Skeletal muscle cell (primary cell): ENCODE measurements at regions not wholly inside any gene's neighbourhood (a gene's known extent, or its start where the extent isn't known, plus 50 kb on each side); places are given as distances from the start of the nearest gene placed in this dataset.
"Not testable (repeated sequence)": the region's sequence is repeated elsewhere in the genome, so short reads cannot be mapped to it uniquely, and the experiment has no call there.

Source experiments
- DNase-seq: peaks from one replicate; pipeline ENCODE4 v3.0.0-alpha.2; 2010; ENCODE audit warnings: low read depth
- H3K4me3 ChIP-seq: 2 replicates; pipeline ENCODE4 v1.5.1; 2011; ENCODE audit warnings: low read depth, mild to moderate bottlenecking, control low read depth, low read length, moderate library complexity

GRCh38 chr12:125775507-125775906 lies 710.3 kb downstream of the AACS start:
- DNase-seq, result no peak
- H3K4me3 ChIP-seq, result no peak overlapping the region

DNA sequence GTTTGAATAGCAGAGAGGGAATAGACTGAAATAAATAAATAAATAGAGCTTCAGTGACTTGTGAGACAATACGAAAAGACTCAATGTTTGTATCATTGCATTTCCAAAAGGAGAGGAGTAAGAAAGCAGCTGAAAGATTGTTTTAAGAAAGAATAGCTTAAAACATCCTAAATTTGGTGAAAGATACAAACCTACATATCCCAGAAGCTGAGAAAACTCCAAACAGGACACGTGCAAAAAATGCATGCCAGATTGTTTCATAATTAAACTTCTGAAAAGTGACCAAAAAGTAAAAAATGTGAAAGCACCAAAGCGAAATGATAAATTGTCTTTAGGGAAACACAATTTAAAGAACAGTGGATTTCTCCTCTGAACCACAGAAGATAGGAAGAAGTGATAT lies 711.0 kb downstream of the AACS start:
- no peak for DNase-seq
- H3K4me3 ChIP-seq, result no peak overlapping the region

- DNase-seq, result no peak
- H3K4me3 ChIP-seq, result no peak overlapping the region
Observed at GRCh38 chr12:125786143-125786542, 720.9 kb downstream of the AACS start.

DNA sequence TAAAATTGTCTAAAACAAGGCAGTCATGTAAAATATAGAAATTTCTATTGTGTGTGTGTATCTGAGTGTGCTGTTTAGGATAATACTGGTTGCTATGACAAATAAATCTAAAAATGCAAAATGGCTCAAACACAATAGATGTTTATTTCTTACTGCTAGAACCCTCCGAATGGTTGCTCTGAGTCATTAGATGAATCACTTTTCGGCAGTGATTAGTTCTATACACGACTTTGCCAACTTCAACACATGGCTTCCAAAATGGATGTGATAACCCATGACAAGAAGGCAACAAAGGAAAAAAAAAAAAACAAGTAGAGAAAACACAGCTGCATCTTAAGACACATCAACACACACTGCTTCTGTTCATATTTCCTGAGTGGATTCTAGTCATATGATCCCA lies 729.2 kb downstream of the AACS start:
- no peak overlapping the region for H3K4me3 ChIP-seq
- DNase-seq, result no peak

DNA sequence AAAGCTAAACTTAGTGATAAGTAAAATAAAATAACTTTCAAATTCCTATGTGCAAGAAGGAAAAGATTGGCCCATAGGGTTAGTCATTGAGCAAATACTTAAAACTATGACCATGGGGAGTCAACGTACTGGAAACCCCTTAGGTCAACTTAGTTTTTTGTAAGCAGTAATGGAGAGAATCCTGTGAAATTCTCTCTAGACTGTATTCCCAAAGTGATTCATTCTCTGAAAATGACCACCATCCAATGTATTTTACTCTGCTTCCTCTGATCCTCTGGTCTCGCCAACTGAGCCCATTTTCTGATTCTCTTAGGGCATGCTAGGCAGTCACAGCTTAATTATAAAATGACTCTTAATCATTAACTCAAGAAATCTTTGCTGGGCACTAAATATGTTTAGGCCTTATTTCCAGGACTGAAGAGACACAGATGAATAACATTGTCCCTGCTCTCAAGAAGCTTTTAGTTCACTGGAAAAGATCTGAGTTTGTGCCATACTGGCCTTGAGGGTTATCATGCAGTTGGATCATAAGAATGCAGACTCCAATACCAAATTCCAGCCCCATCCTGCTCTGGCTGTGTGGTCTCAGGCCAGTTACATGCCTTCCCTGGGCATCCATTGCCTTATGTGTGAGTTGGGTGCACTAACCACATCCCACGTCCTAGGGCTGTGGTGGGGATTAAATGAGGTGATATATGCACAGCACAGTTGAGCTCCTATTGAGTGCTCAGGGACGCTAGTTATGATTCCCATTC lies 732.4 kb downstream of the AACS start:
- no peak for DNase-seq

DNA sequence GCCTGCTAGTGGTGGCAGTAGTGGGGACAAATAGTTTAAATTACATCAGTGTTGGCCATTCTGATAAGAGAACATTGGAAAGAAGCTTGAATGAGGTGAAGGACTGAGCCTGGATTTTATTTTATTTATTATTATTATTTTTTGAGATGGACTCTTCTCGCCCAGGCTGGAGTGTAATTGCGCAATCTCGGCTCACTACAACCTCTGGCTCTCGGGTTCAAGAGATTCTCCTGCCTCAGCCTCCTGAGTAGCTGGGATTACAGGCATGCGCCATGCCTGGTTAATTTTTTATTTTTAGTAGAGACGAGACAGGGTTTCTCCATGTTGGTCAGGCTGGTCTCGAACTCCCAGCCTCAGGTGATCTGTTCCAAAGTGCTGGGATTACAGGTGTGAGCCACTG lies 739.4 kb downstream of the AACS start:
- no peak for DNase-seq
- no peak overlapping the region for H3K4me3 ChIP-seq

More for the DNA sequence above, 732.4 kb downstream of the AACS start:
- no peak overlapping the region for H3K4me3 ChIP-seq

- H3K4me3 ChIP-seq, result no peak overlapping the region
- no peak for DNase-seq
Observed at GRCh38 chr12:125824276-125824675, 759.0 kb downstream of the AACS start.

DNA sequence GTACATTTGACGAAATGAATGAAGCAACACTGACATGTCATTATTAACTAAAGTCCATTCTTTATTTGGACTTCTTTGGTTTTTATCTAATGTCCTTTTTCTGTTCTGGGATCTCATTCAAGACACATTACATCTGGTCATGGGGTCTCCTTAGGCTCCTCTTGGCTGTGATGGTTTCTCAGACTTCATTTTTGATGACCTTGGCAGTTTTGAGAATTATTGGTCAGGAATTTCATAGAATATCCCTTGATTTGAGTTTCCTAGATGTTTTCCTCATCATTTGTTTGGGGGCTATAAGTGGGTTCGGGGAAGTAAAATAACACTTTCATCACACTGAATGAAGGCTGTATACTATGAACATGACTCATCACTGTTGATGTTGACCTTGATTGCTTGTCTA lies 770.6 kb downstream of the AACS start:
- no peak overlapping the region for H3K4me3 ChIP-seq
- DNase-seq, result no peak

DNA sequence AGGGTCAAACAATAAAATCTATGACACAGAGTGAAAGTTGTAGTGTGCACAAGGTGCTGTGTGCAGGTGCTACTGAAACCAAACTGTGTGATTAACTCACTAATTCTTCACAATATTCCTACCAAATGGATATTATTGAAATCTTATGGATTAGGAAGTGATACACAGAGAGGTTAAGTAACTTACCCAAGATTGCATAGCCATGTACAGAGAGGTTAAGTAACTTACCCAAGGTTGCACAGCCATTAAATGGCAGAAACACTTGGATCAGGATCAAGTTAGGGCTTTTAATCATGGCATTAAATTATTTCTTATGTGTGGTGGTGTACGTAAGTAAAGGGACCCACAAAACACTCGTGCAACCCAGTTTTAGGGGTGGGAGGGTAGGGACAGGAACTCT lies 771.4 kb downstream of the AACS start:
- DNase-seq, result no peak
- H3K4me3 ChIP-seq, result no peak overlapping the region

GRCh38 chr12:125841332-125841731 lies 776.1 kb downstream of the AACS start:
- no peak overlapping the region for H3K4me3 ChIP-seq
- no peak for DNase-seq

DNA sequence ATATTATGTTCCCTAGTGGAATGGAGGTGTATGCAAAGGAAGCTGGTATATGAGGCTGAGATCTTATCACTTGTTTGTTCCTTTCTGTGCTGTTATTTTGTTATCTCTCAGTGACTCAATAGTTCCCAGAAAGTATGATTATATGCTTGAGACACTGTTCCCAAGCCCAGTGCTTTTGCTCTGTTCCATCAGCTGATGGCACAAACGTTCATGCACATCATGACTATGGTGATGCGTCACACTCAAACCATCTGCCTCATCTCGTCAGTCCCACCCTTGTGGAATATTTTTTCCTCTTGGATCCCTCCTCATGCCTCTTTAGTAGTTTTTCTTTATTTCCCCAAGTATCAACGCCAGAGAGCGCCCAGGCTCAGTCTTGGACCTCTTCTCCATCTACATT lies 786.9 kb downstream of the AACS start:
- DNase-seq, result no peak
- H3K4me3 ChIP-seq, result no peak overlapping the region

GRCh38 chr12:125852679-125853078 lies 787.4 kb downstream of the AACS start:
- no peak for DNase-seq
- no peak overlapping the region for H3K4me3 ChIP-seq

GRCh38 chr12:125853670-125854069 lies 788.4 kb downstream of the AACS start:
- H3K4me3 ChIP-seq, result no peak overlapping the region
- DNase-seq, result no peak

DNA sequence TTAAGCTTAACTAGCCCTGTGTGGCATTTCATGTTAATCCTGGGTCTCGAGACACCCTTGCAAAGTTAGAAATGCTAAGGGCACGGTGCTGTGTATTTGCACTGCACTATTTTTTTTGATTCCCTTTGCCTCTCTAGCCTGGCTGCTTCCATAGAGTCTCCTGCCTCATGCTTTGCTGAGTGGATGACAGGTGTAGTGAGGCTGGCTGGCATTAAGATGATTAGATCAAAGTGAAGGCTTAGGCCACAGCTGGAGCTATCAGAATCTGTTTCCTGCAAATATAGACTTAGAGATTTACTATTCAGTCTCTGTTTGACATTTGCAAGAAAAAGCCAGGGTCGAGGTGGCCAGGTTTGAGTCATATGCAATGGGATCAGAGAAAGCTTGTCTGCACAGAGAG lies 791.1 kb downstream of the AACS start:
- no peak overlapping the region for H3K4me3 ChIP-seq
- DNase-seq, result no peak

GRCh38 chr12:125856896-125857295 lies 791.7 kb downstream of the AACS start:
- no peak overlapping the region for H3K4me3 ChIP-seq
- DNase-seq, result no peak

DNA sequence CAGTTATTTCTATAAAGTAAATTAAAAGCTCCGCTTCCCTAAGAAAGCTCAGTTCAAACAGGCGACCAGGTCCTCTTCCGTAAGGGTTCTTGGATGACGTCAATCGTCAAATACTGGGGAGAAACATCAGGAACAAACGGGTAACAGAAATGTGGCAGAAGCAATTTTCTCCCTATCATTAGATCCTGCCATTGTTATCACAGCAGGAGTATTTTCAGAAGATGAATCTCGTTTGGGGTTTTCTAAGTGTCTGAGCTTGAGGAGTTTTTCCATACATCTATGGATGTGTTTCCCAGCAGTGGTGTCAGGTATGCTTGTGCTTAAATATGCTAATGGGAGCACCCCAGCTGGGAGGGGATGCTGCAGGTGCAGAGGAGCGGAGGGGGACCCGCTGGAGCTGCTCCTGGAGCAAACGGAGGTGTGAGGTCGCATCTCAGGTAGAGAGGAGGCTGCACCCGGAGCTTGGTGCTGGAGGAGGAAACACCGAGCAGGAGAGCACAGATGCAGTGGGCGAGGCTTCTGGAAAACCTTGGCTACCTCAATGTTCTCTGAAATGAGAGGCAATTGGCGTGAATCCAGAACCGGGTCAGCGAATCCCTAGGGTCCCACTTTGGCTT lies 795.5 kb downstream of the AACS start:
- no peak overlapping the region for H3K4me3 ChIP-seq
- DNase-seq, result no peak

DNA sequence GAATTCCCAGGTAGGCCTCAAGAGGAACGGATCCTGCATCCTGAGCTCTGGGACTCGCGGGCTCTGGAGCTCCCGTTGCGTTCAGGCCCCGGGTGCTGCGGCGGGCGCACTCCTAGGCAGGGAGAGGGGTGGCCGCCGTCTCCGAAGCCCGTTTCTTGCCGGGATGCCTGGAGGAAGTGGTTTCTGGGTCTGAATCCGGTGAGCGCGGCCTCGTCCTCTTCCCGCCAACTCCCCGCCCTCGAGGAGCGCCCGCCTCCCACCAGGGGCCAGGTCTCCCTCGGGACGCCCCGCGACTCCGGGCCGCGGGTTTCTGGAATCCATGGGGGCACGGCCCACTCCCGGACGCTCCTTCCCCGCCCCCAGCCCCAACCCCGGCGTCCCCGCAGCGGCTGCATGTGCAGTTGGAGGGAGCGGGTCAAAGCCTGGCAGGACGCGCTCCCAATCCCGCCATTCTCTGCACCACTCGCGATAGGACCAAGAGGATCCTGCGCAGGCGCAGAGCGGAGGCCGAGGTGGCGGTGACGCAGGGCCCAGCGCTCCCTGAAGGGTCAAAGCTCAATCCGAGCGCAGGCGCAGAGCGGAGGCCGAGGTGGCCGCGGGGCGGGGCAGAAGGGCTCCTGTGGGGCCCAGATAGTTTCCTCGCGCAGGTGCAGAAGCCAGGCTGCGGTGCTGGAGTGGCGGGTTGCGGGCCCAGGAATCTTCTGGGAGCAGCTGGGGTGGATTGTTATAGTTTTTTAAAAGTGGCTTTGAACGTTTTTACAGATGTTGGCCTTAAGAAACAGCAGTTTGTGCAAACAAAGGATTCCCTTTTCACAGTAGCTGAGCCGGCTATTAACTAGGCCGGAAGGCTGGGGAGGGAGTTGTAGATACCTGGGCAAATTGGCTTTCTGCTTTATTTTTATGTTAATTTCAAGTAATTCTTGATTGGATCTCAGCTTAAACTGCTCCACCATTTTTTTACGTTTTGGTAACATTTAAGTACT lies 796.4 kb downstream of the AACS start:
- H3K4me3 ChIP-seq, result no peak overlapping the region
- no peak for DNase-seq

DNA sequence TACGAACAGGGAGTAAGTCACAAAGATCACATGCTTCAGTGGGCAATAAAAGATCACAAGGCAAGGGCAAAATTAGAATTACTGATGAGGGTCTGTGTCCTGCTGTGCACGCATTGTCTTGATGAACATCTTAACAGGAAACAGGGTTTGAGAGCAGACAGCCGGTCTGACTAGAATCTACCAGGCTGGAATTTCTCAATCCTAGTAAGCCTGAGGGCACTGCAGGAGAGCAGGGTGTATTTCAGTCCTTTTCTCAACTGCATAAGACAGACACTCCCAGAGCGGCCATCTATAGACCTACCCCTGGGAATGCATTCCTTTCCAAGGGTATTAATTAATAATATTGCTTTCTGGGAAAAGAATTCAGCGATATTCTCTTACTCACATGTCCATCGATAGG lies 800.0 kb downstream of the AACS start:
- DNase-seq, H3K4me3 ChIP-seq: not testable (repeated sequence)

DNA sequence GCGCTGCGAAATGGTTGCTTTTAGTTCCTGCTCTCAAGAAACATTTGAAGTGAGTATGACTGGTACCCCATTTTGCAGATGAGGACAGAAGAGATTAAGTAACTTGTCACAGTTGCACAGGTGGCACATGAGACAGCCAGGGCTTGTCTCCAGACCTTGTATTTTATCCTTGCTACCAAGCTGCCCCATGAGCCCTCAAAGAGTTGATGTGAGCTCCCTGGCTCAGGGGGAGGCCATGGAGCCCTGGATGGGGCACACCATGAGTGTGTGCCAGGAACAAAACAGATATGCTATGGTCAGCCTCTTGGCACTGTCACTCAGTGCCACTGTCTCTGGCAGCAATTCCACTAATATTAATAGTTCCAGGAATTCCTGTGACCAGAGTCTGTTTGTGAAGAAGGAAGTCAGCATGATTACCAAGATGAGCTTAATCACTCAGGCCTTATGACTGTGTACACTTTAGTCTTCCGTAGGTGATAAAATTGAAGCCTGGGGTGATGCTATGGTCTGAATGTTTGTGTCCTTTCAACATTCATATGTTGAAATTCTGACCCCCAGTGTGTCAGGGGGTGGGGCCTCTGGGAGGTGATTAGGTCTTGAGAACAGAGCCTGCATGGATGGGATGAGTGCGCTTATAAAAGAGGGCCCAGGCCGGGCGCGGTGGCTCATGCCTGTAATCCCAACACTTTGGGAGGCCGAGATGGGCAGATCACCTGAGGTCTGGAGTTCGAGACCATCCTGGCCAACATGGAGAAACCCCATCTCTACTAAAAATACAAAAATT lies 806.8 kb downstream of the AACS start:
- DNase-seq, result no peak

More for the DNA sequence above, 806.8 kb downstream of the AACS start:
- no peak overlapping the region for H3K4me3 ChIP-seq
